IMR-90 (cell line): ENCODE measurements at regions not wholly inside any gene's neighbourhood (a gene's known extent, or its start where the extent isn't known, plus 50 kb on each side); places are given as distances from the start of the nearest gene placed in this dataset.

Experiments
- ATAC-seq: fragments of 200-7000 bp; cut with Tn5 transposase; 2 replicates; pipeline ENCODE4 v1.9.1; 2020; ENCODE audit warnings: low read depth, mild to moderate bottlenecking, moderate library complexity
- BruUV-seq: library from RNA; stranded (reverse); fragments of 400-500 nt; replicated peaks from 2 replicates; lab custom pipeline; 2021; lab: Mats Ljungman, UMichigan
- CTCF ChIA-PET: fragments of 300-600 bp; formaldehyde crosslinking; extraction: SDS; loops from one replicate; lab custom pipeline; 2021; ENCODE audit warnings: antibody characterized with exemption; lab: Yijun Ruan, JAX
- POLR2A ChIA-PET: fragments of 300-600 bp; sonication (Branson Sonifier 250); formaldehyde crosslinking; loops from one replicate; lab custom pipeline; 2022; ENCODE audit warnings: antibody characterized with exemption; ENCODE audit not compliant: unreplicated experiment; lab: Charles Lee
- DNase-seq: peaks from one replicate; pipeline ENCODE4 v3.0.0; 2013
- H2AFZ ChIP-seq: replicated peaks from 2 replicates; pipeline ENCODE3; 2013; ENCODE audit warnings: low read length, mild to moderate bottlenecking; ENCODE audit not compliant: poor library complexity
- H2AK5ac ChIP-seq: 2 replicates; pipeline ENCODE4 v1.6.1; 2013; ENCODE audit warnings: low read depth, low read length, inconsistent platforms
- H2AK9ac ChIP-seq: replicated peaks from 2 replicates; pipeline ENCODE3; 2013; ENCODE audit warnings: mild to moderate bottlenecking, low read depth, low read length, moderate library complexity; ENCODE audit not compliant: poor library complexity
- H2BK120ac ChIP-seq: 2 replicates; pipeline ENCODE4 v1.6.1; 2013; ENCODE audit warnings: low read depth, low read length, inconsistent platforms
- H2BK15ac ChIP-seq: 3 replicates; pipeline ENCODE4 v1.6.1; 2013; ENCODE audit warnings: low read depth, low read length, inconsistent platforms
- H2BK20ac ChIP-seq: 2 replicates; pipeline ENCODE4 v1.6.1; 2013; ENCODE audit warnings: low read depth, mild to moderate bottlenecking, inconsistent platforms, low read length, moderate library complexity
- H2BK5ac ChIP-seq: 2 replicates; pipeline ENCODE4 v1.6.1; 2013; ENCODE audit warnings: mild to moderate bottlenecking, low read depth, low read length, inconsistent platforms; ENCODE audit not compliant: poor library complexity, severe bottlenecking
- H3K14ac ChIP-seq: replicated peaks from 2 replicates; pipeline ENCODE4 v1.6.1; 2013; ENCODE audit warnings: low read depth, low read length, inconsistent platforms
- H3K18ac ChIP-seq: 2 replicates; pipeline ENCODE4 v1.6.1; 2013; ENCODE audit warnings: low read depth, low read length, control low read depth
- H3K23ac ChIP-seq: 2 replicates; pipeline ENCODE4 v1.6.1; 2013; ENCODE audit warnings: low read depth, low read length, inconsistent platforms
- H3K27ac ChIP-seq: 2 replicates; pipeline ENCODE4 v1.5.1; 2013; ENCODE audit warnings: mild to moderate bottlenecking, control low read depth, low read length; ENCODE audit not compliant: insufficient read depth
- H3K27me3 ChIP-seq: 2 replicates; pipeline ENCODE4 v1.6.1; 2013; ENCODE audit warnings: low read length; ENCODE audit not compliant: control insufficient read depth, insufficient read depth
- H3K36me3 ChIP-seq: 2 replicates; pipeline ENCODE4 v1.6.1; 2013; ENCODE audit warnings: low read length, mixed read lengths; ENCODE audit not compliant: control insufficient read depth, insufficient read depth
- H3K4ac ChIP-seq: 2 replicates; pipeline ENCODE4 v1.6.1; 2013; ENCODE audit warnings: low read depth, low read length, inconsistent platforms
- H3K4me1 ChIP-seq: 2 replicates; pipeline ENCODE4 v1.6.1; 2013; ENCODE audit warnings: low read length, mixed read lengths; ENCODE audit not compliant: control insufficient read depth, insufficient read depth
- H3K4me2 ChIP-seq: 2 replicates; pipeline ENCODE4 v1.6.1; 2013; ENCODE audit warnings: low read depth, mild to moderate bottlenecking, control low read depth, low read length, moderate library complexity
- H3K4me3 ChIP-seq: 2 replicates; pipeline ENCODE4 v1.5.1; 2013; ENCODE audit warnings: low read depth, mild to moderate bottlenecking, control low read depth, low read length, moderate library complexity; ENCODE audit not compliant: insufficient read depth
- H3K56ac ChIP-seq: 2 replicates; pipeline ENCODE4 v1.6.1; 2013; ENCODE audit warnings: low read length, inconsistent platforms; ENCODE audit not compliant: insufficient read depth; ENCODE audit errors: extremely low read depth
- H3K79me1 ChIP-seq, 2 experiments: 2 replicates each; pipeline ENCODE4 v1.6.1; 2013; ENCODE audit warnings: low read length in 2 of 2, inconsistent platforms in 1 of 2, low read depth in 1 of 2
- H3K9ac ChIP-seq: 2 replicates; pipeline ENCODE4 v1.6.1; 2013; ENCODE audit warnings: low read depth, low read length, control low read depth
- H3K9me1 ChIP-seq: 2 replicates; pipeline ENCODE4 v1.6.1; 2013; ENCODE audit warnings: low read length, inconsistent platforms; ENCODE audit not compliant: insufficient read depth
- H3K9me3 ChIP-seq: 2 replicates; pipeline ENCODE4 v1.6.1; 2013; ENCODE audit warnings: low read length; ENCODE audit not compliant: control insufficient read depth, insufficient read depth
- H4K20me1 ChIP-seq: 2 replicates; pipeline ENCODE4 v1.6.1; 2013; ENCODE audit warnings: low read length, inconsistent platforms; ENCODE audit not compliant: insufficient read depth
- H4K5ac ChIP-seq: 2 replicates; pipeline ENCODE4 v1.6.1; 2013; ENCODE audit warnings: mild to moderate bottlenecking, low read depth, low read length, control low read depth
- H4K8ac ChIP-seq, 2 experiments: 2 replicates each; pipeline ENCODE4 v1.6.1; 2013; ENCODE audit warnings: low read depth in 2 of 2, low read length in 2 of 2, control low read depth in 1 of 2, inconsistent platforms in 1 of 2
- H4K91ac ChIP-seq: 2 replicates; pipeline ENCODE4 v1.6.1; 2013; ENCODE audit warnings: low read depth, low read length, inconsistent platforms; ENCODE audit not compliant: insufficient read depth
- FOS ChIP-seq: fragments of 150-350 bp; IDR thresholded peaks from 2 replicates; pipeline ENCODE4 v1.6.1; 2016; ENCODE audit warnings: low read depth, low read length
- WGBS, 2 experiments: methylation state at CpG; one replicate each; pipeline versions ENCODE4 v1.1.5 to v1.1.7; 2013; ENCODE audit warnings: missing lambda C conversion rate in 2 of 2; ENCODE audit not compliant: insufficient read length in 1 of 2; ENCODE audit errors: extremely low coverage in 2 of 2; 5-methylcytosine and 5-hydroxymethylcytosine counted together
- dilution Hi-C: fragments of 300-500 bp; cut with HindIII; formaldehyde crosslinking; loops from one replicate; pipeline ENCODE4 v1.14.3; 2018; ENCODE audit warnings: low sequenced_read_pairs; ENCODE audit not compliant: unreplicated experiment
- in situ Hi-C: fragments of 300-500 bp; cut with MboI; formaldehyde crosslinking; loops from 3 replicates; pipeline ENCODE4 v1.14.3; 2019; ENCODE audit warnings: low sequenced_read_pairs, inconsistent platforms, mixed read lengths
- intact Hi-C: fragments of 100-400 bp; cut with micrococcal nuclease; formaldehyde crosslinking; loops from 2 replicates; pipeline ENCODE4 v1.10.0; 2022

DNA sequence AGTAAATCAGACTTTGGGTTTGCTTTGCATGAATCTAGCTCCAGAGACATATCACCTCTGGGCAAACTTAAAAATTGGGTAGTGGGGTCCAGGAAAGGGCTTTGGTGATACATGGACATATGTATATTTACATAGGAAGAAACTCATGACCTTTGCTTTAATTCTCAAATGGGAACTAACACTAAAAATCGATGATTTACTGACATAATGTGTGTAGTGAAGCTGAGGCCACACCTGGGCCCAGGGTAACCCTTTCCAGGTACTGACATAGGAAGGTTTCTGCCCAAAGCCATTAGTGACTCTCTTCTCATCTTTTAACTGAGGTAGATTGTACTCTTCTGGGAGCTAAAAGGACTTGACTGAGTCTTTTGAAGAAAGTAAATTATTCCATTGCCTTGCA lies 411.2 kb upstream of the TBL1XR1 start:
- H3K9me3 ChIP-seq, result peaks cover 5% of the 10 kb centered on the region
- dilution Hi-C loops (no loop called here), intact Hi-C loops (no loop called here), in situ Hi-C loops (no loop called here)
- H2BK5ac ChIP-seq, result no peak overlapping the region
- H3K79me1 ChIP-seq, result no peaks in the 10 kb centered on the region
- no peak overlapping the region for H4K8ac ChIP-seq
- no peak overlapping the region for H4K91ac ChIP-seq
- ChIA-PET CTCF (no interaction called here), POLR2A (no interaction called here)
- H2BK15ac ChIP-seq, result no peak overlapping the region
- no peak overlapping the region for H2AFZ ChIP-seq
- no peaks in the 10 kb centered on the region for H3K36me3 ChIP-seq
- no peaks in the 10 kb centered on the region for H3K27me3 ChIP-seq
- no peak for TF ChIP-seq FOS
- no peak overlapping the region for H3K27ac ChIP-seq
- BruUV-seq, result no TSS peak
- no peak overlapping the region for H3K23ac ChIP-seq
- peak overlapping the region; percentile 61; the same call in 1 of the 2 replicates for H3K18ac ChIP-seq
- H3K56ac ChIP-seq, result no peak overlapping the region
- no peak for ATAC-seq
- H3K9ac ChIP-seq, result no peak overlapping the region
- H3K9me1 ChIP-seq, result no peaks in the 10 kb centered on the region
- H2AK9ac ChIP-seq, result no peak overlapping the region
- no peak for DNase-seq
- H2BK20ac ChIP-seq, result no peak overlapping the region
- WGBS, 2 experiments, result no CpG with 5 or more reads among the region's 1 CpG
- no peak overlapping the region for H2AK5ac ChIP-seq
- no peak overlapping the region for H4K5ac ChIP-seq
- no peak overlapping the region for H2BK120ac ChIP-seq
- H3K4me1 ChIP-seq, result peaks cover 12% of the 10 kb centered on the region
- no peaks in the 10 kb centered on the region for H4K20me1 ChIP-seq
- no peak overlapping the region for H3K4ac ChIP-seq
- H3K4me2 ChIP-seq, result no peak overlapping the region
- H3K14ac ChIP-seq, result no peak overlapping the region
- H3K4me3 ChIP-seq, result no peak overlapping the region
